Right lobe of liver (tissue), 6 donors: ENCODE measurements at regions not wholly inside any gene's neighbourhood (a gene's known extent, or its start where the extent isn't known, plus 50 kb on each side); places are given as distances from the start of the nearest gene placed in this dataset.

ENCODE experiments used
- ATAC-seq, 4 donors: fragments of 200-7000 bp; cut with Tn5 transposase; one replicate each; pipeline ENCODE4 v1.9.1; 2020; ENCODE audit warnings: mild to moderate bottlenecking in 4 of 4, moderate library complexity in 4 of 4
- DNase-seq, 3 donors: peaks; one replicate each; pipeline ENCODE4 v3.0.0-alpha.2; 2020
- H3K27ac ChIP-seq, 3 donors: fragments of 200-600 bp; one replicate each; pipeline ENCODE4 v1.8.0; 2022
- H3K27me3 ChIP-seq, 2 donors: fragments of 200-600 bp; one replicate each; pipeline ENCODE4 v1.8.0; 2022
- H3K36me3 ChIP-seq, 4 donors: fragments of 200-600 bp; sonication (generic) in 1 of 4; one replicate each; pipeline versions ENCODE4 v1.5.1 to v1.8.0; 2017 to 2022; ENCODE audit warnings: control low read depth in 1 of 4
- H3K4me1 ChIP-seq, 4 donors: fragments of 200-600 bp; sonication (generic) in 1 of 4; one replicate each; pipeline versions ENCODE4 v1.5.1 to v1.8.0; 2017 to 2022; ENCODE audit warnings: control low read depth in 1 of 4
- H3K4me3 ChIP-seq, 3 donors: fragments of 200-600 bp; one replicate each; pipeline ENCODE4 v1.8.0; 2022
- H3K9me3 ChIP-seq, 4 donors: fragments of 200-600 bp; sonication (generic) in 1 of 4; one replicate each; pipeline versions ENCODE4 v1.5.1 to v1.8.0; 2017 to 2022; ENCODE audit warnings: control low read depth in 1 of 4
- POLR2A ChIP-seq: fragments of 450-650 bp; IDR thresholded peaks from one replicate; pipeline ENCODE4 v1.6.1; 2017; ENCODE audit warnings: antibody characterized with exemption, mild to moderate bottlenecking
- WGBS: methylation state at CpG from one replicate; pipeline ENCODE4 v1.1.6; 2018; ENCODE audit warnings: low coverage, low lambda C conversion rate; ENCODE audit not compliant: insufficient coverage; ENCODE audit errors: missing lambda C conversion rate; 5-methylcytosine and 5-hydroxymethylcytosine counted together
- intact Hi-C, 2 donors: fragments of 100-400 bp; cut with DNase I; formaldehyde crosslinking; loops; one replicate each; pipeline versions ENCODE4 v1.11.2 to v1.14.1; 2022
- TF ChIP-seq, protein P1 (sequence below), 4 donors: fragments of 200-600 bp in 3 of 4; fragments of 450-650 bp in 1 of 4; IDR thresholded peaks; one replicate each; pipeline versions ENCODE4 v1.5.1 to v1.8.0; 2016 to 2022; ENCODE audit warnings: antibody characterized with exemption in 4 of 4, mild to moderate bottlenecking in 2 of 4
- donor health status: DM: no; HTN: yes; CAD: no.
- donor health status: DM: no; HTN: no; CAD: no.
- donor health status: DM: no; HTN: no; CAD: no.
- donor health status: DM: no; HTN: yes; CAD: no.
- donor health status: DM: no; HTN: yes; CAD: no.

DNA sequence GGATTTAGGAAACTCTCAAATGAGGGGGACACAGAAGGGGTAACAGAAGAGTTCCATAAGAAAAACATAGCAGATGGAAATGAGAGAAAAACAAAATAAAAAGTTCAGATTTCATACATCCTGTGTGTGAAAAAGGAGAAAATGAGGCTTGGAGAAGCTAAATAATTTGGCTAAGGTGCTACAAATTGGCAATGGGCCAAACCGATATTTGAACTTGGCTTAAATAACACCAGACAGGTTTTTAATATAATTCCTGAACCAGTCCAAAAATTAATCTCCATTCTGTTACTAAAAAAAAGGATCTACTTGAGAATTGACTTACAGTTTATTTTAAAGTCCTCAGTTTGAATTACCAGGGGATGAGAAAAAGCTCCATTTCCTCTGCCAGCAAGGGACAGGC, 342.9 kb upstream of the DPH6 start:
- no peak overlapping the region for H3K27ac ChIP-seq
- H3K4me3 ChIP-seq = no peak overlapping the region
- TF ChIP-seq POLR2A = no peak
- TF ChIP-seq, protein P1, sequence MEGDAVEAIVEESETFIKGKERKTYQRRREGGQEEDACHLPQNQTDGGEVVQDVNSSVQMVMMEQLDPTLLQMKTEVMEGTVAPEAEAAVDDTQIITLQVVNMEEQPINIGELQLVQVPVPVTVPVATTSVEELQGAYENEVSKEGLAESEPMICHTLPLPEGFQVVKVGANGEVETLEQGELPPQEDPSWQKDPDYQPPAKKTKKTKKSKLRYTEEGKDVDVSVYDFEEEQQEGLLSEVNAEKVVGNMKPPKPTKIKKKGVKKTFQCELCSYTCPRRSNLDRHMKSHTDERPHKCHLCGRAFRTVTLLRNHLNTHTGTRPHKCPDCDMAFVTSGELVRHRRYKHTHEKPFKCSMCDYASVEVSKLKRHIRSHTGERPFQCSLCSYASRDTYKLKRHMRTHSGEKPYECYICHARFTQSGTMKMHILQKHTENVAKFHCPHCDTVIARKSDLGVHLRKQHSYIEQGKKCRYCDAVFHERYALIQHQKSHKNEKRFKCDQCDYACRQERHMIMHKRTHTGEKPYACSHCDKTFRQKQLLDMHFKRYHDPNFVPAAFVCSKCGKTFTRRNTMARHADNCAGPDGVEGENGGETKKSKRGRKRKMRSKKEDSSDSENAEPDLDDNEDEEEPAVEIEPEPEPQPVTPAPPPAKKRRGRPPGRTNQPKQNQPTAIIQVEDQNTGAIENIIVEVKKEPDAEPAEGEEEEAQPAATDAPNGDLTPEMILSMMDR (IDR thresholded peaks at IDR 0.05) = no peak
- H3K36me3 ChIP-seq = no peaks in the 10 kb centered on the region
- DNase-seq (no peak), ATAC-seq (no peak)
- H3K4me1 ChIP-seq = no peaks in the 10 kb centered on the region
- no peaks in the 10 kb centered on the region for H3K9me3 ChIP-seq
- WGBS = 55% methylated on average over 1 of the region's 1 CpG
- no peaks in the 10 kb centered on the region for H3K27me3 ChIP-seq
- intact Hi-C loops = no loop called here

DNA sequence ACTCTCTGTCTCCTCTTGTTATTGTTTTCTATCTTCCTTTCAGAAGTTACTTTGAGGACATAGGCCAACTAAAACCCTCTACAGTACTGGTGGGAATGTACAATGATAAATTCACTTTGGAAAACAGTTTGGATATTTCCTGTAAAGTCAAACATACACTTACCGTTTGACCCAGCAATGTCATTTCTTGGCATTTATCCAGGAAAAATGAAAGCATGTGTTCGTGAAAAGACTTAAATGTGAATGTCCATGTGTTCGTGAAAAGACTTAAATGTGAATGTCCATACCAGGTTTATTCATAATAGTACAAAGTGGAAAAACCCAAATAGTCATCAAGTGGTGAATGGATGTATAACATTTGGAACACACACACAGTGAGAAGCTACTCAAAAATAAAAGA, 361.5 kb upstream of the DPH6 start:
- Histone ChIP-seq H3K4me3 (no peak overlapping the region), H3K4me1 (peaks cover 0 to 7% (median 0%) of the 10 kb centered on the region in 4 donors), H3K27me3 (no peaks in the 10 kb centered on the region), H3K27ac (no peak overlapping the region), H3K36me3 (no peaks in the 10 kb centered on the region), H3K9me3 (no peaks in the 10 kb centered on the region)
- TF ChIP-seq, protein P1 (IDR thresholded peaks at IDR 0.05) = no peak
- TF ChIP-seq POLR2A = no peak
- intact Hi-C loops = no loop called here
- DNase-seq = no peak
- no peak for ATAC-seq
- 46% methylated on average over 3 of the region's 3 CpGs for WGBS

DNA sequence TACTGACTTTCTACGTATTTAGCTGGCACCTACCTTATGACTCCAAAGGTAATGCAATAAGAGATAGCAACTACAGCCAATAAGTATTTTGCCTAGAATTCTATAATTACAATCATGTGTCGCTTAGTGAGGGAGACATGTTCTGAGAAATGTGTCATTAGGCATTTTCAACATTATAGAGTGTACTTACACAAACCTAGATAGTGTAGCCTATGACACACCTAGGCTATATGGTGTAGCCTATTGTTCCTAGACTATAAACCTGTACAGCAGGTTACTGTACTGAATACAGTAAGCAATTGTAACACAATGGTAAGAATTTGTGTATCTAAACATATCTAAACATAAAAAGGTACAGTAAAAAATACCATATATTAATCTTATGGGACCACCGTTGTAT, 363.4 kb upstream of the DPH6 start:
- no peaks in the 10 kb centered on the region for H3K27me3 ChIP-seq
- no peak overlapping the region for H3K4me3 ChIP-seq
- H3K27ac ChIP-seq = no peak overlapping the region
- ATAC-seq (no peak), DNase-seq (no peak)
- TF ChIP-seq, protein P1 (IDR thresholded peaks at IDR 0.05) = no peak
- TF ChIP-seq POLR2A = no peak
- intact Hi-C loops = no loop called here
- no peaks in the 10 kb centered on the region for H3K9me3 ChIP-seq
- no peaks in the 10 kb centered on the region for H3K36me3 ChIP-seq
- peaks cover 0 to 7% (median 0%) of the 10 kb centered on the region in 4 donors for H3K4me1 ChIP-seq
- 78% methylated on average over 2 of the region's 3 CpGs for WGBS

DNA sequence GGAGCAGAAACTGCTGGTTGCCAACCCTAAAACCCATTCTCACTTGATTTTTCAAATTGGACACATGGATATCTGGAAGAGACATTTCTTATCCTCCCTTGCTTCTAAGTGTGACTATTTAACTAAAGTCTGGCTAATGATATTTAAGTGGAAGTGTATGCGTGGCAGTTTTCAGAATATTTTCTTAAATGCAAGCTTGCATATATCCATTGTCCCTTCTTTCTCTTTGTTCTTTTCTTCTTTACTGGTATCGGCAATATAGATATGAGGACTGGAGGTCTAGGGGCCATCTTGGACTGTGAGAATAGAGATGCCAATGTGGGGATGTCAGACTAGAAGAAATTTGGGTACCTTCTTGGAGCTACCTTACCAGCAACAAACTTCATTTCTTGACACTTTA, 364.3 kb upstream of the DPH6 start:
- no peak for ATAC-seq
- 88% methylated on average over 2 of the region's 2 CpGs for WGBS
- intact Hi-C loops = no loop called here

More for the DNA sequence above, 364.3 kb upstream of the DPH6 start:
- H3K27me3 ChIP-seq = no peaks in the 10 kb centered on the region
- H3K36me3 ChIP-seq = no peaks in the 10 kb centered on the region
- no peak overlapping the region for H3K27ac ChIP-seq
- TF ChIP-seq POLR2A = no peak
- TF ChIP-seq, protein P1 (IDR thresholded peaks at IDR 0.05) = no peak
- H3K4me3 ChIP-seq = no peak overlapping the region
- no peak for DNase-seq
- no peaks in the 10 kb centered on the region for H3K9me3 ChIP-seq
- H3K4me1 ChIP-seq = peaks cover 0 to 7% (median 0%) of the 10 kb centered on the region in 4 donors
